OCI-LY3 (cell line): ENCODE measurements at regions not wholly inside any gene's neighbourhood (a gene's known extent, or its start where the extent isn't known, plus 50 kb on each side); places are given as distances from the start of the nearest gene placed in this dataset.
A peak's percentile ranks its signal among the peaks of the same experiment; 100 is the strongest.

Experiments used
- H2AFZ ChIP-seq: fragments of 200-600, 300-600 bp; shearing (Covaris generic); 2 replicates; pipeline ENCODE4 v1.6.0; 2014; ENCODE audit warnings: antibody characterized with exemption, low read depth, low read length
- H3K27ac ChIP-seq: fragments of 200-600, 300-600 bp; sonication (generic); 2 replicates; pipeline ENCODE4 v1.5.1; 2014; ENCODE audit warnings: mild to moderate bottlenecking, low read length, moderate library complexity, mixed read lengths
- H3K27me3 ChIP-seq: fragments of 200-600, 300-600 bp; sonication (generic); 2 replicates; pipeline ENCODE4 v1.6.1; 2014; ENCODE audit warnings: low read depth, low read length, mixed read lengths
- H3K36me3 ChIP-seq: fragments of 200-600, 300-600 bp; sonication (generic); replicated peaks from 2 replicates; pipeline ENCODE3; 2014; ENCODE audit warnings: low read depth, low read length, mixed read lengths
- H3K4me1 ChIP-seq: fragments of 300-600, 200-600 bp; sonication (generic); 2 replicates; pipeline ENCODE4 v1.6.1; 2014; ENCODE audit warnings: low read length, mixed read lengths
- H3K4me2 ChIP-seq: fragments of 200-600, 300-600 bp; sonication (generic); 2 replicates; pipeline ENCODE4 v1.6.1; 2014; ENCODE audit warnings: low read length, mixed read lengths
- H3K4me3 ChIP-seq: fragments of 300-600, 200-600 bp; sonication (generic); 2 replicates; pipeline ENCODE4 v1.5.1; 2014; ENCODE audit warnings: antibody characterized with exemption, mild to moderate bottlenecking, low read length, moderate library complexity
- H3K79me2 ChIP-seq: fragments of 300-600, 200-600 bp; shearing (Covaris generic); 2 replicates; pipeline ENCODE4 v1.6.1; 2014; ENCODE audit warnings: mild to moderate bottlenecking, low read length, mixed read lengths
- H3K9ac ChIP-seq: fragments of 300-600, 200-600 bp; shearing (Covaris generic); 2 replicates; pipeline ENCODE4 v1.6.0; 2014; ENCODE audit warnings: mild to moderate bottlenecking, low read length, moderate library complexity
- H3K9me3 ChIP-seq: fragments of 200-600, 300-600 bp; shearing (Covaris generic); 2 replicates; pipeline ENCODE4 v1.6.1; 2014; ENCODE audit warnings: low read length, mixed read lengths; ENCODE audit not compliant: insufficient read depth
- H4K20me1 ChIP-seq: fragments of 200-600, 300-600 bp; sonication (generic); 2 replicates; pipeline ENCODE4 v1.6.1; 2016; ENCODE audit warnings: low read length, mixed read lengths; ENCODE audit not compliant: insufficient read depth
- CTCF ChIP-seq: fragments of 200-600, 300-600 bp; sonication (generic); IDR thresholded peaks from 2 replicates; pipeline ENCODE4 v1.5.1; 2014; ENCODE audit warnings: antibody characterized with exemption, low read length, low read depth
- EZH2phosphoT487 ChIP-seq: fragments of 200-600 bp; shearing (Covaris generic); IDR thresholded peaks from 2 replicates; pipeline ENCODE4 v1.6.1; 2018; ENCODE audit warnings: antibody characterized with exemption, mixed run types, low read depth

DNA sequence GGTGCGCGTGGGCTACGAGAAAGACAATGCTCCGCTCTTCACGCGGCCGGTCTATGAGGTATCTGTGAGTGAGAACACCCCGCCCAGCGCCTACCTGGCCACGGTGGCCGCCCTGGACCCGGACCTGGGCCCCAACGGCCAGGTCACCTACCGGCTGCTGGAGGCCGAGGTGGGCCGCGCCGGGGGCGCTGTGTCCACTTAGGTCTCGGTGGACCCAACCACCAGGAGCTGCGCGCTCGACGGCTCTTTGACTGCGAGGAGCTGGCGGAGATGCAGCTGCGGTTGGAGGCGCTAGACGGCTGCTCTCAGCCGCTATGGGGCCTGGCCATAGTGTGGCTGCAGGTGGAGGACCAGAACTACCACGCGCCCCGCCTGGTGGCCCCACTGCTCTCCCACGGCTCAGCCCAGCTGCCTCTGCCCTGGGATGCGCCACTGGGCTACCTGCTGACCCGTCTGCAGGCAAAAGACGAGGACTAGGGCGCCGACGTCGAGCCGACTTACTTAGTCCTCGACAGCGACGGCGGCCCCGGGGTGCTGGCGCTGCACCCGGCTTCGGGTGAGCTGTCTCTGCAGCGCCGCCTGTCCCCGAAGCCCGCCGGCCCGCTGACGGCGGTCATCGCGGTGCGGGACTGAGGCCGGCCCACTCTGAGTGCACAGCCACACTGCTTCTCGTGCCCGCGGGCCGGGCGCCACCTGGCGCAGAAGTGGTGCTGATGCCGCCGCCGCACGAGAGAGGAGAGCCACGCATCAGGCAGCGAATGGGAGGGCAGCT lies 173.0 kb downstream of the OLFM4 start:
- H3K4me2 ChIP-seq: no peak overlapping the region
- H3K27ac ChIP-seq: no peak overlapping the region
- H3K27me3 ChIP-seq: no peaks in the 10 kb centered on the region
- no peaks in the 10 kb centered on the region for H4K20me1 ChIP-seq
- H3K36me3 ChIP-seq: no peaks in the 10 kb centered on the region
- no peaks in the 10 kb centered on the region for H3K9me3 ChIP-seq
- H2AFZ ChIP-seq: no peak overlapping the region
- no peaks in the 10 kb centered on the region for H3K79me2 ChIP-seq
- peaks cover 11% of the 10 kb centered on the region for H3K4me1 ChIP-seq
- no peak overlapping the region for H3K9ac ChIP-seq
- H3K4me3 ChIP-seq: no peak overlapping the region
- TF ChIP-seq EZH2phosphoT487 (no peak), CTCF (no peak)

- Histone ChIP-seq H3K9me3 (no peaks in the 10 kb centered on the region), H3K27me3 (no peaks in the 10 kb centered on the region), H3K4me3 (no peak overlapping the region), H3K79me2 (no peaks in the 10 kb centered on the region), H3K36me3 (no peaks in the 10 kb centered on the region), H3K27ac (no peak overlapping the region), H4K20me1 (no peaks in the 10 kb centered on the region), H3K4me1 (no peaks in the 10 kb centered on the region), H3K9ac (no peak overlapping the region), H3K4me2 (no peak overlapping the region), H2AFZ (0 out of 2 replicates have a peak overlapping the region, but pooled peaks have one; percentile 24)
- TF ChIP-seq CTCF: no peak
- TF ChIP-seq EZH2phosphoT487: no peak
Observed at GRCh38 chr13:53204598-53204997, 176.0 kb downstream of the OLFM4 start.

DNA sequence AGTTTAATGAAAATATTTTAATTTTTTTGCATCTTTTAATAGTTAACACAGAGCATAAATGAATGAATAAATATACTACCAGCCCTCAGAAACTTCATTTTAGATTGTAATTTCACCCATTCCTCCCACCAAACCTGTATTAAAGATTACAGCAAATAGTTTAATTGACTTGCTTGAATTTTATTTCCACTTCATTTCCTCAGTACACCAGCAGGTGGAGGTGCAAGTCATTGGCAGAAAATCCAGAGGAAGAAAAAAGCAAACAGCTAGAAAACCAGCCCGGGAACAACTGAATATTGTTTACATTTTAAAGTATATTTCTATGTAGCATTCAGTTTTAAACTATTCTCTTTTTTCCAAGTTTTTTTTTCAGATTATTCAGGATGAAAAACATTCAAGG lies 177.8 kb downstream of the OLFM4 start:
- Histone ChIP-seq H4K20me1 (no peaks in the 10 kb centered on the region), H3K9ac (no peak overlapping the region), H3K27me3 (no peaks in the 10 kb centered on the region), H3K4me2 (no peak overlapping the region), H3K27ac (no peak overlapping the region), H3K9me3 (no peaks in the 10 kb centered on the region), H3K4me1 (no peaks in the 10 kb centered on the region), H3K36me3 (no peaks in the 10 kb centered on the region), H3K79me2 (no peaks in the 10 kb centered on the region), H2AFZ (no peak overlapping the region), H3K4me3 (no peak overlapping the region)
- TF ChIP-seq CTCF (peak; percentile 58), EZH2phosphoT487 (no peak)

DNA sequence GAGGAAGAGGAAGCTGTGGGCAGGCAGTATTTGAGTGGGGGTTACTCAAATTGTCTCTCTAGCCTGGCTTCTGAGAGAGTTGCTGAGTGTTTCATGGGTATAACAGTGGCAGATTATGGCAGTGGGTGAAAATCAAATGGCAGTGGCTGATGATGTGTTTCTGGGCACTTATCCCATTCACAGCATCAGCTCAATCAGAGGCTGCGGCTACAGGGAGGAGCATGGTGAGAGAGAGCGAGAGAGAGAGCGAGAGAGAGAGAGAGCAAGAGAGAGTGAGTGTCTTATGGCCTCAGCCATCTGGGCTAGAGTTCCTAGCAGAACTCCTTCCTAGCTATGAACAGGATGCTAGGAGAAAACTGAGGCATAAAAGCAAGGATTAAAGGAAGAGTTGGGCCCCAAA lies 178.9 kb downstream of the OLFM4 start:
- no peaks in the 10 kb centered on the region for H3K27me3 ChIP-seq
- H3K9me3 ChIP-seq: no peaks in the 10 kb centered on the region
- no peak overlapping the region for H3K4me2 ChIP-seq
- H3K4me1 ChIP-seq: no peaks in the 10 kb centered on the region
- H3K4me3 ChIP-seq: no peak overlapping the region
- H2AFZ ChIP-seq: no peak overlapping the region; the same call in 1 of the 2 replicates
- H3K79me2 ChIP-seq: no peaks in the 10 kb centered on the region
- no peak for TF ChIP-seq CTCF
- TF ChIP-seq EZH2phosphoT487: no peak
- no peaks in the 10 kb centered on the region for H4K20me1 ChIP-seq
- H3K27ac ChIP-seq: no peak overlapping the region
- H3K9ac ChIP-seq: no peak overlapping the region
- no peaks in the 10 kb centered on the region for H3K36me3 ChIP-seq
